ENCODE measurements at regions not wholly inside any gene's neighbourhood (a gene's known extent, or its start where the extent isn't known, plus 50 kb on each side); places are given as distances from the start of the nearest gene placed in this dataset.

DNA sequence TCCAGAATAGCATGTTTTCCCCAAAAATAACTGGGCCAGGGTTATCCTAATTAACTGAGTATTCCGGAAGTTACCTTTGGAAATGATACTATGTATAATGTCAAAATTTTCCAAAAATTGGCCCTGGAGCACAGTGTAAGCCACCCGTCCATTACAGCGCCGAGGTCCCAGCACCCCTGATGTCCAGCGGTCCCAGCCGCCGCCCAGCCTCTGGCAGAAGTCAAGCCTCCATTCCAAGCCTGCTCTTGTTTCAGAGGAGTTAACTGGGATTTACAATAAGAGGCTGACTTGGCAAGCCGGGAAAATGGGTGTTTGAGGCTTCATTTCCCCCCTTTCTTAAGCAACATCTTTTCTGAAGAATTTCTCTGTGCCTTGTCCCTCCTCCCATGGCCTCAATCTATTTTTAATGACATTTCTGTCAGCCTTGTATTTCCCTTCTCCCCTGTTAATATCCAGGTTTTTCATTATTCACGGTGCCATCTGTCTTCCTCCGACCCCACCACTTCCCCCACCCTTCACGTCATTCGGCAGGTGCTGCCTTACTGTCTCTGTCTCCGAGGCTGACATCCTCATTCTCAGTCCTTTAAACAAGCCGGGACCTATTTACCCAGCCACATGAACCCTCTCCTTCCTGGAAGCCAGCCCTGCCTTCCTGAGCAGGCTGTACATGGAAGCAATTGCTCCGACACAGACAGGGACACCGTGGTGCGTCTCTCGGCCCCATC is 490.9 kb downstream of the NPHP4 start:
- no peak for DNase-seq (ENCODE audit: low spot score)

DNA sequence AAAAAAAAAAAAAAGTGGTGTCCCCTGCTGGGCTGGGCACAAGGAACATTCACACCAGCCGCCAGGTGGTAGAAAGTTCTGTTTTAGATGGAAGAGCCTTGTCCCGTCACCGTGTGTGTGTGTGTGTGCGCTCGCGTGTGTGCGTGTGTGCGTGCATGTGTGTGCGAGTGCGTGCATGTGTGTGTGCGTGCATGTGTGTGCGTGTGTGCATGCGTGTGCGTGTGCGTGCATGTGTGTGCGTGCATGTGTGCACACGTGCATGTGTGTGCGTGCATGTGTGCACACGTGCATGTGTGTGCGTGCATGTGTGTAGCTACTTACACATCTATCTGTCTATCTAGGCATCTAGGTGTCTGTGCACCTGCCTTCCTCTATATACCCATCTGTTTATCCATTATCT is 491.7 kb downstream of the NPHP4 start:
- no peak for DNase-seq (ENCODE audit: low spot score)

DNA sequence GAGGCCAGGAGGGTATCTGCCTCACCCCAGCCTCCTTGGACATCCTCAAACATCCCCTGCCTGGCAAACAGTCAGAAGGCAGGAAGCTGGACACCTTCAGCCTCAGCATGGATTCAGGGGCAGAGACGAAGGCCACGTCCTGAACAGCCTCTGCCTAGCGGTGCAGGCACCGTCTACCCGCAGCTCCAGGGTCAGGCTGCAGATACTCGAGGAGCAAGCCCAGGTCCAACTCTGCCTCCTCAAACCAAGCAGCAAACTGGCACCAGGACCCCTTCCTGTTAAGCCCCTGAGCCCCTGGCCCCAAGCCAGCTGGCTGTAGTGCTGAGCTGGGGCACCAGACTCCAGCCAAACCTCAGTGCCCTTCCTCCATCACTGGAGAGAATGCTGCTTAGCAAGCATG is 494.7 kb downstream of the NPHP4 start:
- no peak for DNase-seq (ENCODE audit: low spot score)

DNA sequence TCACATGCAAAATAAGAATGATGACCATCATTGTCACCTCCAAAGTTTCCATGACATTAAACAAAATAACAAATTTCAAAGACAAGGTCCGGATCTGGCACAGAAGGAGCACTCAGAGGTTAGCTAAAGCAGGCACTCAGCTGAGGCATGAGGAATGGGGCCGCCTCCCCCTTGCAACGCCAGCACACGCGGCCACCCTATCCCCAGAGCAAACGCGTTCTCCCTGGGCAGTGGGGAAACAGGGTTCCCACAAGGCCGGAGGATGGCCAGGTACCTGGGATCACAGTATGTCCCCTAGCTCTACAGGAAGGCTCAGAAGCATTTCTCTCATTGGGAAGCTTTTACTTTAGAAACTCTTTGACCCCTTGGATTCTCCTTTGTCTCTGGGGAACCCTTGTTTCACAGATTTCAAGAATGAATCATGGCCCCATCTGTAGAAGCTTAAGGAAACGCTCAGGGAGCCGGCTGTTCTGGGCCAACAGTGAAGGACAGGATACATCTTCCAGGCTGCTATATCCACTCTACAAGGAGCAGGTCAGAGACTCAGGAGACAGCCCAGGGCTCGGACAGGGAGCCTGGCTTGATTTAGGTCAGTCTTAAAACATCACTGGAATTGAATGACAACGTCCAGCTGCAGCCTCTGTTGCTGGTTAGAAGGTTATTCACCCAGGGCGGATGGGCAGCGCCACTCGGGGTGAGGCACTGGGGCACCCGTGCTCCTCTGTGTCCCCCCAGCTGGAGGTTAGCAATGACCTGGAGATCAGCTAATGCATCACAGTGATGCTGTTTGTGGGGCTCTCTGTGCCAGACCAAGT is 496.4 kb downstream of the NPHP4 start:
- no peak for DNase-seq (ENCODE audit: low spot score)

DNA sequence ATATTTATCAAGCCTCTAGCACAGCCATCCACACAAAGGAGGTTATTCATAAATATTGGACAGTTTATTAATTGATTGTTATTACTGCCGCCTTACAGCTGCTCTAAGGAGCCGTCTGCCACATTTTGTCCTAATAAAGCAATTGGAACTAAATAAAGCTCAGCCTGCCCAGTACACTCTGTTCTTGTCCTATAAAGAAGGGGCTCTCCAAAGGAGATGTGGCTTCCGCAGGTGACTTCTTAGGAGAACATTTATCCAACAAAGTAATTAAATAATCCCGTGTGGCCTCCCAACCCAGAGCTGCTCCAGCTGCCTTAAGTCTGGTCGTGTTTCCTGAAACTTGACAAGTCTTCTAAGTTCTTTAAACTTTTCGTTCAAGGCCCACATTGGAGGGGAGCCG is 497.7 kb downstream of the NPHP4 start:
- DNase-seq (ENCODE audit: low spot score): no peak

DNA sequence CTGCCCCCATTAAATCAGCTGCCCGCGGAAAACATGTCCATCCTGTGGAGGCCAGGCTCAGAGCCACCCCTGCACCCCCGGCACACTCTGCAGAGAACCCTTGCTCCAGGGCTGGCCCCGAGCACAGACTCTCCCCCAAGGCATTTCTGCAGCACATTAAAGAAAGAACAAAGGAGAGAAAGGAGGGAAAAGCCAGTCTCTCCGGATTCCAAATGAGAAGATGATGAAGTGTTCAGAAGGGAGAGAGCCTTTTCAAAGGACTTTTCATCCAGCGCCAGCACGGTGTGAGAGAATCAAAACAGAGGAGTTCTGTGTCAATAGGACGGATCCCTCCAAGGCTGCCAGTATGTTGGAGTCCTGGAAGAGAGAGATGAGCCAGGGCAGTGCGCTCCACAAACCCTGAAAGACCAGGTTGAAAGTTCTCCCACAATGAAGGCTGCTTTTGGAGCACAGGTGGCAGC is 498.3 kb downstream of the NPHP4 start:
- DNase-seq (ENCODE audit: low spot score): no peak

DNA sequence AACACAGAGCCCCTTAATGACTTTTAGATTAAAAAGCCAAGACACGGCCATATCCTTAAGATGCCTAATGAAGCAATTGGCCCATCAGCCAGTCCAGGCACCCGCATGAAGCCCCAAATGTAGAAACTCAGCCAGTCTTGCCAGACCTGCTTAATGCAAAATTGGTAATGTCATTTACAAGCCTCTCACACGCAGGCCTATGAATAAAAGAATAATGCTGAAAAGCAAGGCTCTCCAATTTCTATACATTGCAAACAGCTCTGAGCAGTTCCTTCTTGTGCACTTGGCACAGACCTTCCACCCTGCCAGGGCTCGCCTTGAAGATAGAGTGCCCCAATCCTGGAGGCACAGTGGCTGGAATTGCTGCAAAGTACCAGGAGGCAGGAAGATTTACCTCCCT is 498.9 kb downstream of the NPHP4 start:
- DNase-seq (ENCODE audit: low spot score): no peak

DNA sequence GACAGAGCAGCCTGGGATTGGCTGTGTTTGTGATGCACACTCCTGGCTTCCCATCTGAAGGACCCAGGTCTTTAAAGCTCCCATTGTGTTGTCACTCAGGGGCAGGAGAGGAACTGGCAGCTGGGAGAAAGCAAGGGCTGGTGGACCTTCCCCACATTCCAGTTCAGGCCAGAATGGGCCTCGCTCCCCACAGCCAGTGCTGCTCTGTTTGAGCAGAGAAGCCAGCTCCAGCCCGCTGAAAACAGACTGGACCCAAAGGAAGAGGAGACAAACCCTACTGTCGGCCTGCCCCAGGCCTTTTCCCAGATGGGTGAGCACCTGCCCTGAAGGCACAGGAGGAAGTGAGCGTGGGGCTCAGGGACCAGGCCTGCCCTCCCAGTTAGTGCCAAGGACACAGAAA is 499.4 kb downstream of the NPHP4 start:
- no peak for DNase-seq (ENCODE audit: low spot score)

DNA sequence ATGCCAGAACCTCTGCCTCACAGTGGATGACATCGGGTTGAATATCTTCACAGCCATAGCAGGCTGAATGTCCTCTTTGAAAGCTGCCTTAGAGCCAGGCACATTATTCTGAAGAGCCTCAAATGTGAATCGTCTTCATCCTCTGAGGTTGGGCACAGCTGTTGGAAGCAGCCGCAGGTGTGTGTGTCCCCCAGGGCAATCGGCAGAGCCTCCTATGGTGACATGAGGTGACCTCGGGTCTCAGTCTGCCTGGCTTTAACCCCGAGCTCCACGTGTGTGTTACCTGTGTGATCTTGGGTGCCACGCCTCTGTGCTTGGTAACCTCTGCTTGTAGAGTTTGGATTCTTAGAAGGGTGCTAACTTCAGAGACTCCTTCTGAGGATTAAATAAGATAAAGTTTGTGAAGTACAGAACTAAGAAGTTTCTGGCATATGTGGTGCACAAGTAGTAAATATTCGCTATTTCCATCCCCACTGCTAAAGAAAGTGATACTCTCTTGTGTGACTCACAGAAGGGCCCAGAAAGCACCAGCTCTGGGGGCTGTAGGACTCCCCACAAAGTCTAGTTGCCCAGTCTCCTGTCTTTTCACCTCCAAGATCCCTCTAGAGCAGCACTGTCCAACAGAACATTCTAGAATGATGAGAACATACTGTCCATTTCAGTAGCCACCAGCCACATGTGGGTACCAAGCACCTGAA is 500.9 kb downstream of the NPHP4 start:
- DNase-seq (ENCODE audit: low spot score): no peak

DNA sequence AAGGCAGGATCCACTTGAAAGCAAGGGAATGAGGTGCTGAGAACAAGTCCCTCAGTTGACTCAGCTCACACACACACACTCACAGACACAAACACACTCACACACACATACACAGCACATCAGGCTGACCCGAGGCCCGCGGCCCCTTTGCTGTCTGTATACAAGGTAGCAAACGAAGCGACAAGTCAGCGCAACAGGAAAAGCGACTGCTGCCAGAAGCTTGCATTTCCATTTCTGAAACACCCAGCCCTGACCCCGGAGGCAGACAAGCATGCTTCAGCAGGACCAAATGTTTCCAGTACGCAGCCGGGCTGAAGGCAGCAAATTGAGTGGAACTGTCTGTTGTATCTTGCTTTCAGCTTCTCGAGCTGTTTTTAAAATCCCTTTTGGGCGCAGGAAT is 501.6 kb downstream of the NPHP4 start:
- DNase-seq (ENCODE audit: low spot score): no peak

DNA sequence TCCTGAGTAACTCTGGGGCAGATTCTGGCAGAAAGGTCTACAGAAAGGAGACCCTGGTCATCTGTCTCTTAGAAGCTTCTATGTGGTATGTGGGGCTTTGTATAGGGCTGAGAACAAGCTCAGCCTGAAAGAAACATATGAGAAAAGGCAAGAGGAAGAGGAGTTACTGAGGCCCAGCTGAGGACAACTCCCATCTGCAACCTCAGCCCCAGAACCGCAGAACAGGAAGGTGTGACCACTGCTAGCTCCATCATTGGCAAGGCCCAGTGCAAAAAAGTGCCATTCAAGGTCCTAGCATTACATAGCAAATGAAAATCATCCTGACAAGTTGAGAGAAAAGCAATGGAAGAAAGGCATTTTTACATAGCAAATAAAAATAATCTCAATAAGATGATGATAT is 503.8 kb downstream of the NPHP4 start:
- DNase-seq (ENCODE audit: low spot score): no peak

DNA sequence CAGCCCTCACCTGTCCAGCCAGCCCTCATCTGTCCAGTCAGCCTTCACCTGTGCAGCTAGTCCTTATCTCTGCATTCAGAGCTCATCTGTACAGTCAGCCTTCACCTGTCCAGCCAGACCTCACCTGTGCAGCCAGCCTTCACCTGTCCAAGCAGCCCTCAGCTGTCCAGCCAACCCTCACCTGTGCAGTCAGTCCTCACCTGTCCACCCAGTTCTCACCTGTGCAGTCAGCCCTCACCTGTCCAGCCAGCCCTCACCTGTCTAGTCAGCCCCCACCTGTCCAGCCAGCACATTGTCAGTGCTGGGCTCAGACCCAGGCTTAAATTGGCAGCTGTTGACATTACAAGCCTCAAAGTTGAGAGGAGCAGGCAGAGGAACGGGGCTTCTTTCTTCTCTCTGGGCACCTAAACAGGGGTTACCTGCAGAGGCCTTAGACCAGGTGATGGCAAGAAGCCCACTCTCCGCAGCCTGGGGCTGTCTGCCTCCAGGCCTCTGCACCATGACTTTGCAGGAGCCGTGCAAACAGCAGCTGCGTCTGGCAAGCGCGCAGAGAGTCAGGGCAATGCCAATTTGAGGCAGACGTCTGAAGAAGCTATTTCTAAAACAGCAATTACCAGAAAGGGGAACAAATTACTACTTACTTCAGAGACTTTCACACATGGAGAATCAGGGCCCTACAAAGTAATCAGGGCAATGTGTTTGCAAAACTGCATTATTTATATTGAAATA is 506.1 kb downstream of the NPHP4 start:
- no peak for DNase-seq (ENCODE audit: low spot score)

DNA sequence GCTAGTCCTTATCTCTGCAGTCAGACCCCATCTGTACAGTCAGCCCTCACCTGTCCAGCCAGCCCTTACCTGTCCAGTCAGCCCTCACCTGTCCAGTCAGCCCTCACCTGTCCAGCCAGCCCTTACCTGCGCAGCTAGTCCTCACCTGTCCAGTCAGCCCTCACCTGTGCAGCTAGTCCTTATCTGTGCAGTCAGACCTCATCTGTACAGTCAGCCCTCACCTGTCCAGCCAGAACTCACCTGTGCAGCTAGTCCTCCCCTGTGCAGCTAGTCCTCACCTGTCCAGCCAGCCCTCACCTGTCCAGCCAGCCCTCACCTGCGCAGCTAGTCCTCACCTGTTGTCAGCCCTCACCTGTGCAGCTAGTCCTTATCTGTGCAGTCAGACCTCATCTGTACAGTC is 506.8 kb downstream of the NPHP4 start:
- no peak for DNase-seq (ENCODE audit: low spot score)

DNA sequence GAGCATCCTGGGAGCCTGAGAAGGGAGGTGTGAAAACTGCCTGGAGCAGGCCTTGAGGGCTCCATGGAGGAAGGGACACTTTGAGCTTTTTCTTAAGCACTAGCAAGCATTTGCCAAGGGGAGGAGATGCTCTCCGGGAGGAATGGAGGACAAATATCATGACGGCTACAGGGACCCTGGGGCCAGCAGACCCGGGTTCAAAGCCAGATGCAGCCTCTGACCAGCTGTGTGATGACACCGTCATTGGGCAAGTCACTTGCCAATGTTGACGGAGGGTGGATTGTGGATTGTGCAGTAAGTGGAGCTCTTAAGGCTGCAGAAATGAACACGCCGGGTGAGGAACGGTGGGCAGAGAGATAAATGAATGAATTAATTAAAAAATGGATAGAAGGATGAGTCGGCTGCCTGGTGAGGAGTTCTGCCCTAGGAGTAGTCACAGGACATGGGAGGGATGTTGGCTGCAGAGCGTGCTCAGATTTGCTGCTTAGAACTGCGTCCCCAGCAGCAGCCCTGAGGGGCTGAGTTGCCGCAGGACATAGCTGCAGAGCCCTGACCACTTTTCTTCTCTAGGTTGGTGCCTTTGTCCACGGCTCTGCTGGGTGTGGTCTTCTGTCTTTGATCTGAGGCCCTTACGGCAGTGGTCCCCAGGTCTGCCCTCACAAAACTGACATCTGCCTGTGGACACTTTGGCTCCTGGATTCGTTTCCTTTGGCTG is 507.6 kb downstream of the NPHP4 start:
- no peak for DNase-seq (ENCODE audit: low spot score)

DNA sequence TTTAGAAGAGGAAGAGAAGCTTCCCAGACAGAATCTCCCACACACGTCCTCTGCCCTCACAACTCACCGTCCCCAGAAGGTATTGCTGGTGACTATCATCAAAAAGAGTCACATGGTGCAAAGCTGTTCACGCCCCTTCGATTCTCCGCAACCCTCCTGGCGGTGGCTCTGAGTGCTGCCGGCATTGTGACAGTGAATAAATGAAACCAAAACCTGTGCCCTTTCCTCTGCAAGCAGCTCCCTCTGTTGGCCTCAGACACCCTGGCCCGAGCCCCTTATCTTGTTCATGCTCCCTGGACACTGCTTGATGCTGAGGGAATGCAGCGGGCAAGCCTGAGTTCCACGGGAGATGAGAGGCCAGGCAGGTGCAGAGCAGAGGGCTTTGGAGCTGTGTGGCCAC is 510.3 kb downstream of the NPHP4 start:
- no peak for DNase-seq (ENCODE audit: low spot score)

DNA sequence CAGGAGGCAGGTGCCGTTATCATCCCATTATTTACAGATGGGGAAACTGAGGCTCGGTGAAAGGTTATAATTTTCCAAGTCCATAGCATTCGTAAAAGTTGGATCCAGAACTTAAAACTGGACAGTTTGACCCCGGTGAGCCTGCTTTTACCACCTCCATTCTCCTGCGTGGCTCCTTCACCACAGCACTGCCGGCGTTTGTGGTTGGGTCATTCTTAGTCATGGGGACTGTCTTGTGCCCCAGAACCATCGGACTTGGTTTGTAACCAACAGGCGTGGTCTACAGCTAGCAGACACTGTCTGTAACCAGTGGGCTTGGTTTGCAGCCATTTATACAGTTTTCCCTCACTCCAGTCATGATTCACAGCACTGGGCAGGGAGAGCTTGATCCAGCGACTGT is 511.3 kb downstream of the NPHP4 start:
- no peak for DNase-seq (ENCODE audit: low spot score)

DNA sequence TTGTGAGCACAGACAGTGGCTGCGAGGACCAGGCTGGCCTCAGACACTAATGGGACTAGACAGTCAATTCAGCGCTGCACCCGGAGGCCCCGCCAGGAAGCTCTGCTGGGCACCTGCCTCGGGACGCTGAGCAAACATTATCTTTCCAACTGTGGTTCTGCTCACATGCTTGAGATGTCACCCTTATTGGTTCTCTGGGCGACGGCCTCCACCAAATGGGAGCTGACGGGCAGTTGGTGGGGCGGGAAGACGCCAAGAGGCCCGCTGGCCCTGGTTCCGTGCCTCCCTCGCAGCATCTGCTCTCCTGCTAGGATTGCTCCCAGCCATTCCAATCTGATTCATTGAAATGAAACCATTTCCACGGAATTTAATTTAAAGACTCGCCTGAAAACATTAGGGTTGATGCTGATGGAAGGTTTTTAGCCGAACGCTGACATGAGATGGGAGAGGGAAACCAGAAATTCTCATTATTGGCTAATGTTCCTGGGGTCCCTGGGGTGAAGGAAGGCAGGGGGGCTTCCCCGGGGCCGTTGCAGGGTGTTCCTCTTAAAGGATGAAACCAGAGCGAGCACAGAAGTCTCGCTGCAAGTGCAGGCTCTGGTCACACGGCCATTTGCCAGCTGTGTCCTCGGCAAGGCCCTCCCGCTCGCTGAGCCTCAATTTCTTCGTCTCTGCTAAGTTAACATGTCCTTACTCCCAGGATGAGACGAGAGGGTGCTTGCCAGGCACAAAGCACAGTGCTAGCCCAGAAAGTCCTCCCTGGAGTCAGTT is 512.2 kb downstream of the NPHP4 start:
- no peak for DNase-seq (ENCODE audit: low spot score)

DNA sequence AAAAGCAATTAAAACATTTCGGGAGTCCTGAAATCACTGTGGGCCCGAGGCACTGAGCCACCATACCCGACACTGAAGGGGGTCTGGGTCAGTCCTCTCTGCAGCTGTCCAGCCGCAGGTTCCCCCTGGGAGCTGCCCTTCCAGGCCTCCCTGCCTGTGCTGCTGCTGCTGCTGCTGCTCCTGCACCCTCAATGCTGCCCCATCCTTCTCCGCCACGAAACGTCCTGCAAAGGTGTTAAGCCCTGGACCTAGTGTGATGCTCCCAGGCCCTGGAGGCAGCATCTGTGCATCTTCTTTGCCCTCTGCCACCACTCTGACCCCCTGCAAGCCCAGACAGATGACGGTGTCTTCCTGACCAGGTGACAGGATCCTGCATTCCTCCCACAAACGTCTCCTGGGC is 513.3 kb downstream of the NPHP4 start:
- DNase-seq (ENCODE audit: low spot score): no peak

DNA sequence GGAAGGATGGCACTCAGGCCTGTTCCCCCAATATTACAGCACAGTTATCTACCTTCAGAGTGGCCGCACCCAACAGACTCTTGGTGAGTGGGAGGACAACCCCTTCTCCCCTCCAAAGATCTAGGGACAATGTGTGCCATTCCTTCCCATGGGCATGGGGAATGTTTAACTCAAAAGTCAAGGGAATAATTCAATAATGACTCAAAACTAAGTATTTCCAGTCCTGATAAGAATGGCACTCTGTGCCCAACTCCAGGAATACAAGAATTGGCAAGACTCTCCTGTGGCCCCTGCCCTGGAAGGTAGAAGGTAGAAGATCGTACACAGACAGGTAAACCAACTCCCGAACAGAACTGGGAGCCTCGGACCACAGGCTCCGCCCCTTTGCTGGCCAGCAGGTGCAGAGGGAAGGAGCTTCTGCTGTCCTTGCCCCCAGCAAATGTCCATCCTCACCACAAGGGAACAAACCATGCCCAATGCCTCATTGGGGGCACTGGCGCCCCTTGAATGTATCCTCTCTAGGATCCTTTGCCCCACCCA is 514.0 kb downstream of the NPHP4 start:
- no peak for DNase-seq (ENCODE audit: low spot score)

DNA sequence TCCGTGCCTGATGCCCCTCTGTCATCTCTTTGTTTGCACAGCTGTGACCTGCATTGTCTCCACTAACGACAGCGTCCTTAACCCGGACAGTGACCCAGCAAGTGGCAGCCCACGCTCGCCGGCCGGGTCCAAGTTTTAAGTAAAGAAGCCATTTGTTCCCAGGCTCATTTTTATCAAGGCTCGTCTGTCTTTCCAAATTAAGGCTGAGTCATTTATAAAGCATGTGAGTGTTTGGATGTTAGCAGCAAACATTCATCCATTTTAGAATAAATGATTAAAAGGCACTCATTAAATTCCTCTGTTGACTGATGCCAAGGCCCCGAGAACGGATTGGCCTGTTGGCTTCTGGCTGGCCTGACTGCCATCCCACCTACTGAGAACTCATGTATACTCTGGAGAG is 514.5 kb downstream of the NPHP4 start:
- no peak for DNase-seq (ENCODE audit: low spot score)

DNA sequence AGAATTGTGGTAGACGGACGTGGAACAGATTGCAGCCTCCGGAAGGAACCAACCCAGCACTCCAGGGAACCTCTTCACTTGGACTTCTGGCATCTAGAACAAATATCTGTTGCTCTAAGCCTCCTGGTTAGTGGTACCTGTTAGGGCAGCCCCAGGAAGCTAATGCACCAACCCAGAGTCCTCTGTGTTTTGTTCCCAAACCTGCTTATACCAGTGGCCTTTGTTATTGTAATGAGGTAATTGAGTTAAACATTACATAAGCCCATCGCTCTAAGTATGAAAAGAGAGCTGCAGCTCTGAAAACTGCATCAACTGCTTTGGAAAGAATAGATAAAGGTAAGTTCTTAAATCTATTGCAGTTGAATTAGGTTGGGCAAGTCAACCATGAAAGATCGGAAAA is 516.7 kb downstream of the NPHP4 start:
- no peak for DNase-seq (ENCODE audit: low spot score)
